Upper lobe of left lung (tissue), 6 donors: ENCODE measurements at regions not wholly inside any gene's neighbourhood (a gene's known extent, or its start where the extent isn't known, plus 50 kb on each side); places are given as distances from the start of the nearest gene placed in this dataset.

Experiments used
- ATAC-seq, 2 donors: fragments of 200-7000 bp; cut with Tn5 transposase; one replicate each; pipeline ENCODE4 v1.9.1; 2022; ENCODE audit warnings: mild to moderate bottlenecking in 2 of 2, moderate library complexity in 2 of 2; ENCODE audit not compliant: low FRiP score in 2 of 2
- DNase-seq, 2 donors: peaks; one replicate each; pipeline ENCODE4 v3.0.0-alpha.2; 2019 to 2020
- H3K27ac ChIP-seq, 4 donors: fragments of 200-600 bp; sonication (generic); one replicate each; pipeline ENCODE4 v1.5.1; 2016 to 2019
- H3K27me3 ChIP-seq, 4 donors: fragments of 200-600 bp; sonication (generic); one replicate each; pipeline ENCODE4 v1.5.1; 2017 to 2019
- H3K36me3 ChIP-seq, 4 donors: fragments of 200-600 bp; sonication (generic); one replicate each; pipeline ENCODE4 v1.5.1; 2016 to 2019
- H3K4me1 ChIP-seq, 4 donors: fragments of 200-600 bp; sonication (generic); one replicate each; pipeline ENCODE4 v1.5.1; 2018 to 2019
- H3K4me3 ChIP-seq, 4 donors: fragments of 200-600 bp; sonication (generic); one replicate each; pipeline ENCODE4 v1.5.1; 2017 to 2019; ENCODE audit warnings: mild to moderate bottlenecking in 2 of 4, moderate library complexity in 1 of 4
- H3K9me3 ChIP-seq, 4 donors: fragments of 200-600 bp; sonication (generic); one replicate each; pipeline ENCODE4 v1.5.1; 2018 to 2019
- CTCF ChIP-seq, 6 experiments: fragments of 450-650 bp in 4 of 6; fragments of 200-600 bp in 2 of 6; sonication (generic) in 2 of 6; IDR thresholded peaks; one replicate each; pipeline ENCODE4 v1.5.1; 2016 to 2019; ENCODE audit warnings: antibody characterized with exemption in 6 of 6
- EP300 ChIP-seq, 4 donors: sonication (generic); formaldehyde crosslinking; IDR thresholded peaks; one replicate each; pipeline ENCODE4 v1.5.1; 2017; ENCODE audit warnings: antibody characterized with exemption in 4 of 4, control low read depth in 2 of 4
- POLR2A ChIP-seq, 4 donors: fragments of 450-650 bp; IDR thresholded peaks; one replicate each; pipeline ENCODE4 v1.5.1; 2016 to 2017; ENCODE audit warnings: antibody characterized with exemption in 4 of 4, mild to moderate bottlenecking in 2 of 4
- POLR2AphosphoS5 ChIP-seq, 2 donors: sonication (generic); formaldehyde crosslinking; IDR thresholded peaks; one replicate each; pipeline ENCODE4 v1.5.1; 2017; ENCODE audit warnings: antibody characterized with exemption in 2 of 2
- WGBS, 2 donors: methylation state at CpG; one replicate each; pipeline ENCODE4 v1.1.5; 2017 to 2018; 5-methylcytosine and 5-hydroxymethylcytosine counted together
- donor health status: DM: no; HTN: no; CAD: no; lungs with moderate emphysema.
- donor health status: DM: no; HTN: yes; CAD: no; lungs with severe emphysema.

GRCh38 chr16:66265048-66265415, 101.5 kb upstream of the CDH5 start:
- no peak for DNase-seq
- H3K4me1 ChIP-seq = peaks cover 3 to 12% (median 8%) of the 10 kb centered on the region in 4 donors
- H3K4me3 ChIP-seq = no peak overlapping the region
- WGBS, 2 donors = 58 to 87% methylated on average over 3 of the region's 3 CpGs
- TF ChIP-seq POLR2AphosphoS5 (IDR thresholded peaks at IDR 0.05) = no peak
- TF ChIP-seq EP300 (IDR thresholded peaks at IDR 0.05) = no peak
- no peak for TF ChIP-seq CTCF (IDR thresholded peaks at IDR 0.05)
- TF ChIP-seq POLR2A (IDR thresholded peaks at IDR 0.05) = no peak
- no peaks in the 10 kb centered on the region for H3K9me3 ChIP-seq
- no peaks in the 10 kb centered on the region for H3K27me3 ChIP-seq
- peak overlapping the region in 3 of 4 donors; percentile 44 to 71 (median 70) for H3K27ac ChIP-seq
- ATAC-seq = no peak
- H3K36me3 ChIP-seq = no peaks in the 10 kb centered on the region

- Histone ChIP-seq H3K4me3 (no peak overlapping the region), H3K27ac (peak overlapping the region in 3 of 4 donors; percentile 44 to 71 (median 70)), H3K27me3 (no peaks in the 10 kb centered on the region), H3K4me1 (peaks cover 3 to 10% (median 7%) of the 10 kb centered on the region in 4 donors), H3K36me3 (no peaks in the 10 kb centered on the region), H3K9me3 (no peaks in the 10 kb centered on the region)
- 83 to 92% methylated on average over 1 to 17 of the region's 17 CpGs for WGBS, 2 donors
- DNase-seq = no peak
- ATAC-seq = no peak
- TF ChIP-seq EP300 (IDR thresholded peaks at IDR 0.05) (no peak), POLR2AphosphoS5 (IDR thresholded peaks at IDR 0.05) (no peak), CTCF (IDR thresholded peaks at IDR 0.05) (no peak), POLR2A (IDR thresholded peaks at IDR 0.05) (no peak)
Observed at GRCh38 chr16:66264311-66265047, 102.0 kb upstream of the CDH5 start.

GRCh38 chr16:66263973-66264310, 102.5 kb upstream of the CDH5 start:
- Histone ChIP-seq H3K27me3 (no peaks in the 10 kb centered on the region), H3K4me3 (no peak overlapping the region), H3K27ac (peak overlapping the region in 2 of 4 donors; percentile 22 to 71), H3K9me3 (no peaks in the 10 kb centered on the region), H3K4me1 (peaks cover 3 to 10% (median 7%) of the 10 kb centered on the region in 4 donors), H3K36me3 (no peaks in the 10 kb centered on the region)
- ATAC-seq (no peak), DNase-seq (no peak)
- WGBS, 2 donors = 69 to 82% methylated on average over 1 of the region's 1 CpG
- TF ChIP-seq CTCF (IDR thresholded peaks at IDR 0.05) (no peak), POLR2A (IDR thresholded peaks at IDR 0.05) (no peak), POLR2AphosphoS5 (IDR thresholded peaks at IDR 0.05) (no peak), EP300 (IDR thresholded peaks at IDR 0.05) (no peak)

DNA sequence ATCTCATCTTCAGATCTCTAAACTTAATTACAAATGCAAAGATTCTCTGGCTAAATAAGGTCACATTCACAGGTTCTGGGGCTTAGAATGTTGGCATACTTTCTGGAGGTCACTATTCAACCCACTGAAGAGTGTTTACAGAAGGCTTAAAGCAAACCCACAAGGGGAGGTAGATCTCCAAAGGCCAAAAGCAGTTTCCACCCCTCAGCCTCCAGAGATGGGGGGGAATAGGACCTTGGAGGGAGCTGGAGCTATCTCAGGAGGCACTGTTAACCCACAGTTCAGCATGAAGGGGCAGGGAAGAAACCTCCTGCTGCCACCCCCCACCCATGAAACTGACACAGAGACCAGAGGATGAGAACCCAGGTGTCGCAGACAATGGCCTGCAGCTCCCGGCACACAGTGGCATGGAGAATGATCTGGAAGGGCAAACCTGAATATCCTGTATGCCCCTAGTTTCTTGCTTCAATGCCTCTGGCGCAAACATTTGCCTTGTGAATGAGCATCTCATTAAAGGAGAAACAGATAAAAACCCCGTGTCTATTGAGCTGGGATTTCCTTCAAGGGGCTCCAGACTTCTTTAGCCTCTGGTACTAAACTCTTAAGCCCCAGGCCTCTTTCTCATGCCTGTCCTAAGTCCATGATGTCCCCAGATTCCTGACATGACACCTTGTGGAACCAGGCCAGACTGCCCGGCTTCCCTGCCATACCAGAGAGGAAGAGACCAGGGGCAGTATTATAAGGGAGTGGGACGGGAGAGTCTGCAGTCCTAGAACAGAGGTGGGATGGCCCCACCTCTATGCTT, 103.1 kb upstream of the CDH5 start:
- peaks cover 3 to 10% (median 7%) of the 10 kb centered on the region in 4 donors for H3K4me1 ChIP-seq
- no peaks in the 10 kb centered on the region for H3K36me3 ChIP-seq
- no peak for TF ChIP-seq EP300 (IDR thresholded peaks at IDR 0.05)
- TF ChIP-seq POLR2A (IDR thresholded peaks at IDR 0.05) = no peak
- no peak for TF ChIP-seq POLR2AphosphoS5 (IDR thresholded peaks at IDR 0.05)
- TF ChIP-seq CTCF (IDR thresholded peaks at IDR 0.05) = no peak
- H3K27ac ChIP-seq = peak overlapping the region in 3 of 4 donors; percentile 22 to 71 (median 52)
- ATAC-seq (no peak), DNase-seq (no peak)
- no peak overlapping the region for H3K4me3 ChIP-seq
- H3K9me3 ChIP-seq = no peaks in the 10 kb centered on the region
- 84 to 91% methylated on average over 6 of the region's 6 CpGs for WGBS, 2 donors
- no peaks in the 10 kb centered on the region for H3K27me3 ChIP-seq
